ENCODE measurements at regions not wholly inside any gene's neighbourhood (a gene's known extent, or its start where the extent isn't known, plus 50 kb on each side); places are given as distances from the start of the nearest gene placed in this dataset.
"Not testable (repeated sequence)": the region's sequence is repeated elsewhere in the genome, so short reads cannot be mapped to it uniquely, and the experiment has no call there.

GRCh38 chr1:234835239-234835638, 225.3 kb upstream of the IRF2BP2 start:
- Mint-ChIP-seq H3K36me3 (peaks cover 0 to 3% (median 0%) of the 10 kb centered on the region in 3 donors), H3K4me1 (no peaks in the 10 kb centered on the region), H3K9me3 (no peaks in the 10 kb centered on the region), H3K27ac (no peak overlapping the region), H3K27me3 (ENCODE audit: low read depth in 3 of 3) (peaks cover 0 to 5% (median 2%) of the 10 kb centered on the region in 3 donors), H3K4me3 (no peak overlapping the region)
- DNase-seq = no peak

- no peak overlapping the region for H3K27ac Mint-ChIP-seq
- peaks cover 0 to 5% (median 2%) of the 10 kb centered on the region in 3 donors for H3K27me3 Mint-ChIP-seq (ENCODE audit: low read depth in 3 of 3)
- peaks cover 0 to 3% (median 0%) of the 10 kb centered on the region in 3 donors for H3K36me3 Mint-ChIP-seq
Measured at GRCh38 chr1:234833646-234834045, 223.7 kb upstream of the IRF2BP2 start.

GRCh38 chr1:234833118-234833517, 223.1 kb upstream of the IRF2BP2 start:
- Mint-ChIP-seq H3K27me3 (ENCODE audit: low read depth in 3 of 3) (peaks cover 0 to 5% (median 2%) of the 10 kb centered on the region in 3 donors), H3K4me1 (no peaks in the 10 kb centered on the region), H3K27ac (no peak overlapping the region), H3K4me3 (no peak overlapping the region), H3K36me3 (peaks cover 0 to 3% (median 0%) of the 10 kb centered on the region in 3 donors), H3K9me3 (no peaks in the 10 kb centered on the region)
- no peak for DNase-seq

More at GRCh38 chr1:234833646-234834045, 223.7 kb upstream of the IRF2BP2 start:
- Mint-ChIP-seq H3K9me3 (no peaks in the 10 kb centered on the region), H3K4me3 (no peak overlapping the region), H3K4me1 (no peaks in the 10 kb centered on the region)
- DNase-seq = no peak

- H3K4me1 Mint-ChIP-seq = no peaks in the 10 kb centered on the region
- no peaks in the 10 kb centered on the region for H3K36me3 Mint-ChIP-seq
- no peak overlapping the region for H3K27ac Mint-ChIP-seq
- H3K4me3 Mint-ChIP-seq = no peak overlapping the region
- no peaks in the 10 kb centered on the region for H3K9me3 Mint-ChIP-seq
- peaks cover 0 to 4% (median 0%) of the 10 kb centered on the region in 3 donors for H3K27me3 Mint-ChIP-seq (ENCODE audit: low read depth in 3 of 3)
- DNase-seq = no peak
Measured at GRCh38 chr1:234827656-234828055, 217.7 kb upstream of the IRF2BP2 start.

- Mint-ChIP-seq H3K27ac (no peak overlapping the region), H3K9me3 (no peaks in the 10 kb centered on the region), H3K36me3 (no peaks in the 10 kb centered on the region), H3K27me3 (ENCODE audit: low read depth in 3 of 3) (peaks cover 0 to 4% (median 0%) of the 10 kb centered on the region in 3 donors), H3K4me1 (no peaks in the 10 kb centered on the region), H3K4me3 (no peak overlapping the region)
- no peak for DNase-seq
Measured at GRCh38 chr1:234827181-234827580, 217.2 kb upstream of the IRF2BP2 start.

- no peak for DNase-seq
- Mint-ChIP-seq H3K27me3 (ENCODE audit: low read depth in 3 of 3) (peaks cover 0 to 3% (median 3%) of the 10 kb centered on the region in 3 donors), H3K36me3 (no peaks in the 10 kb centered on the region), H3K4me1 (no peaks in the 10 kb centered on the region), H3K9me3 (no peaks in the 10 kb centered on the region), H3K27ac (no peak overlapping the region), H3K4me3 (no peak overlapping the region)
Measured at GRCh38 chr1:234826352-234826751, 216.4 kb upstream of the IRF2BP2 start.

- no peak overlapping the region for H3K4me3 Mint-ChIP-seq
- H3K9me3 Mint-ChIP-seq = no peaks in the 10 kb centered on the region
- no peaks in the 10 kb centered on the region for H3K4me1 Mint-ChIP-seq
- H3K27me3 Mint-ChIP-seq (ENCODE audit: low read depth in 3 of 3) = peaks cover 0 to 3% (median 2%) of the 10 kb centered on the region in 3 donors
- DNase-seq = no peak
- H3K36me3 Mint-ChIP-seq = no peaks in the 10 kb centered on the region
- no peak overlapping the region for H3K27ac Mint-ChIP-seq
Measured at GRCh38 chr1:234825498-234826165, 215.7 kb upstream of the IRF2BP2 start.

GRCh38 chr1:234824836-234825235, 214.9 kb upstream of the IRF2BP2 start:
- not testable (repeated sequence) for H3K4me3 Mint-ChIP-seq; H3K36me3 Mint-ChIP-seq; DNase-seq; H3K27me3 Mint-ChIP-seq (ENCODE audit: low read depth in 3 of 3); H3K9me3 Mint-ChIP-seq; H3K27ac Mint-ChIP-seq; H3K4me1 Mint-ChIP-seq

GRCh38 chr1:234823191-234824176, 213.5 kb upstream of the IRF2BP2 start:
- Mint-ChIP-seq H3K9me3 (no peaks in the 10 kb centered on the region), H3K27me3 (ENCODE audit: low read depth in 3 of 3) (peaks cover 0 to 4% (median 2%) of the 10 kb centered on the region in 3 donors), H3K4me1 (no peaks in the 10 kb centered on the region), H3K4me3 (no peak overlapping the region), H3K36me3 (no peaks in the 10 kb centered on the region), H3K27ac (no peak overlapping the region)
- DNase-seq = no peak

GRCh38 chr1:234821840-234822239, 211.9 kb upstream of the IRF2BP2 start:
- Mint-ChIP-seq H3K27ac (no peak overlapping the region), H3K36me3 (no peaks in the 10 kb centered on the region), H3K4me3 (no peak overlapping the region), H3K4me1 (no peaks in the 10 kb centered on the region), H3K9me3 (no peaks in the 10 kb centered on the region), H3K27me3 (ENCODE audit: low read depth in 3 of 3) (peaks cover 0 to 4% (median 3%) of the 10 kb centered on the region in 3 donors)
- DNase-seq = no peak

GRCh38 chr1:234820597-234820996, 210.6 kb upstream of the IRF2BP2 start:
- no peaks in the 10 kb centered on the region for H3K4me1 Mint-ChIP-seq
- H3K27ac Mint-ChIP-seq = no peak overlapping the region
- no peak for DNase-seq
- H3K36me3 Mint-ChIP-seq = no peaks in the 10 kb centered on the region
- peaks cover 0 to 5% (median 4%) of the 10 kb centered on the region in 3 donors for H3K27me3 Mint-ChIP-seq (ENCODE audit: low read depth in 3 of 3)
- H3K4me3 Mint-ChIP-seq = no peak overlapping the region
- H3K9me3 Mint-ChIP-seq = no peaks in the 10 kb centered on the region

GRCh38 chr1:234819845-234820244, 209.9 kb upstream of the IRF2BP2 start:
- H3K4me3 Mint-ChIP-seq; H3K9me3 Mint-ChIP-seq; DNase-seq; H3K27me3 Mint-ChIP-seq (ENCODE audit: low read depth in 3 of 3); H3K36me3 Mint-ChIP-seq; H3K27ac Mint-ChIP-seq; H3K4me1 Mint-ChIP-seq: not testable (repeated sequence)

- not testable (repeated sequence) for H3K36me3 Mint-ChIP-seq; H3K9me3 Mint-ChIP-seq; DNase-seq; H3K4me3 Mint-ChIP-seq; H3K4me1 Mint-ChIP-seq; H3K27ac Mint-ChIP-seq; H3K27me3 Mint-ChIP-seq (ENCODE audit: low read depth in 3 of 3)
Measured at GRCh38 chr1:234818040-234818387, 208.0 kb upstream of the IRF2BP2 start.

- H3K4me3 Mint-ChIP-seq; H3K36me3 Mint-ChIP-seq; DNase-seq; H3K27ac Mint-ChIP-seq; H3K9me3 Mint-ChIP-seq; H3K27me3 Mint-ChIP-seq (ENCODE audit: low read depth in 3 of 3); H3K4me1 Mint-ChIP-seq: not testable (repeated sequence)
Measured at GRCh38 chr1:234817313-234818039, 207.5 kb upstream of the IRF2BP2 start.
